Activated CD4-positive, alpha-beta T cell treated with anti-CD3 and anti-CD28 coated beads for 36 hours (primary cell): ENCODE measurements at regions not wholly inside any gene's neighbourhood (a gene's known extent, or its start where the extent isn't known, plus 50 kb on each side); places are given as distances from the start of the nearest gene placed in this dataset.

Source experiments
- ATAC-seq: fragments of 200-7000 bp; cut with Tn5 transposase; one replicate; pipeline ENCODE4 v1.10.0; 2021; ENCODE audit warnings: mild to moderate bottlenecking, moderate library complexity
- CTCF ChIA-PET: fragments of 350-600 bp; sonication (Branson Sonifier 250); formaldehyde crosslinking; loops from one replicate; lab custom pipeline; 2021; ENCODE audit warnings: antibody characterized with exemption; lab: Charles Lee
- POLR2A ChIA-PET: fragments of 350-600 bp; sonication (Branson Sonifier 250); formaldehyde crosslinking; loops from one replicate; lab custom pipeline; 2021; ENCODE audit warnings: antibody characterized with exemption, inconsistent platforms; lab: Charles Lee
- DNase-seq: peaks from one replicate; pipeline ENCODE4 v3.0.0-alpha.2; 2020
- H3K27ac Mint-ChIP-seq: one replicate; pipeline ENCODE4 v1.8.0; 2021; ENCODE audit warnings: mixed read lengths
- H3K27me3 Mint-ChIP-seq: one replicate; pipeline ENCODE4 v1.8.0; 2021; ENCODE audit warnings: mixed read lengths
- H3K36me3 Mint-ChIP-seq: one replicate; pipeline ENCODE4 v1.8.0; 2021; ENCODE audit warnings: low read depth, mixed read lengths
- H3K4me1 Mint-ChIP-seq: one replicate; pipeline ENCODE4 v1.8.0; 2021; ENCODE audit warnings: mixed read lengths
- H3K4me3 Mint-ChIP-seq: one replicate; pipeline ENCODE4 v1.8.0; 2021; ENCODE audit warnings: mild to moderate bottlenecking, moderate library complexity, mixed read lengths
- H3K9me3 Mint-ChIP-seq: one replicate; pipeline ENCODE4 v1.8.0; 2021; ENCODE audit warnings: low read depth, mixed read lengths
- intact Hi-C, 2 experiments: fragments of 100-400 bp; cut with DNase I in 1 of 2; cut with micrococcal nuclease in 1 of 2; formaldehyde crosslinking; loops; one replicate each; pipeline versions ENCODE4 v1.14.2 to v1.15.1; 2022 to 2024; cut with DNase I, micrococcal nuclease

GRCh38 chr1:65486613-65487012 lies 66.1 kb downstream of the LEPR start:
- H3K4me1 Mint-ChIP-seq, result no peaks in the 10 kb centered on the region
- no peaks in the 10 kb centered on the region for H3K9me3 Mint-ChIP-seq

GRCh38 chr1:65489481-65489880 lies 69.0 kb downstream of the LEPR start:
- DNase-seq (no peak), ATAC-seq (no peak)
- POLR2A ChIA-PET, result no interaction called here

More at GRCh38 chr1:65486613-65487012, 66.1 kb downstream of the LEPR start:
- POLR2A ChIA-PET, result no interaction called here
- intact Hi-C loops, result no loop called here
- Mint-ChIP-seq H3K27me3 (no peaks in the 10 kb centered on the region), H3K4me3 (no peak overlapping the region), H3K27ac (no peak overlapping the region), H3K36me3 (no peaks in the 10 kb centered on the region)
- ATAC-seq (no peak), DNase-seq (no peak)
- CTCF ChIA-PET, result interaction anchor here (1.5 kb wide), 1 partner anchor 10 kb away, joined by 5 read pairs; no protein-coding TSS in a partner anchor

GRCh38 chr1:65490231-65491009 lies 70.0 kb downstream of the LEPR start:
- no peak overlapping the region for H3K27ac Mint-ChIP-seq
- no peaks in the 10 kb centered on the region for H3K27me3 Mint-ChIP-seq
- no peak overlapping the region for H3K4me3 Mint-ChIP-seq
- intact Hi-C loops, result no loop called here
- H3K9me3 Mint-ChIP-seq, result no peaks in the 10 kb centered on the region
- CTCF ChIA-PET, result interaction anchor here (0.8 kb wide), 1 partner anchor 12 kb away, joined by 3 read pairs; no protein-coding TSS in a partner anchor
- no peaks in the 10 kb centered on the region for H3K4me1 Mint-ChIP-seq
- H3K36me3 Mint-ChIP-seq, result no peaks in the 10 kb centered on the region
- DNase-seq (no peak), ATAC-seq (no peak)
- POLR2A ChIA-PET, result no interaction called here

More at GRCh38 chr1:65489481-65489880, 69.0 kb downstream of the LEPR start:
- CTCF ChIA-PET, result interaction anchor here (0.8 kb wide), 1 partner anchor 11 kb away, joined by 3 read pairs; no protein-coding TSS in a partner anchor
- no peak overlapping the region for H3K27ac Mint-ChIP-seq
- no peak overlapping the region for H3K4me3 Mint-ChIP-seq
- no peaks in the 10 kb centered on the region for H3K36me3 Mint-ChIP-seq
- no peaks in the 10 kb centered on the region for H3K9me3 Mint-ChIP-seq
- H3K4me1 Mint-ChIP-seq, result no peaks in the 10 kb centered on the region
- H3K27me3 Mint-ChIP-seq, result no peaks in the 10 kb centered on the region
- intact Hi-C loops, result no loop called here

- Mint-ChIP-seq H3K36me3 (no peaks in the 10 kb centered on the region), H3K27me3 (no peaks in the 10 kb centered on the region), H3K4me1 (no peaks in the 10 kb centered on the region), H3K27ac (no peak overlapping the region), H3K9me3 (no peaks in the 10 kb centered on the region), H3K4me3 (no peak overlapping the region)
- DNase-seq, result no peak
- no peak for ATAC-seq
- ChIA-PET CTCF (interaction anchor here (1.2 to 1.5 kb wide), 2 partner anchors 12 to 54 kb away, joined by 3 to 4 read pairs; no protein-coding TSS in a partner anchor), POLR2A (no interaction called here)
- intact Hi-C loops, result no loop called here
Observed at GRCh38 chr1:65491472-65491871, 71.0 kb downstream of the LEPR start.

- intact Hi-C loops, result no loop called here
- H3K9me3 Mint-ChIP-seq, result no peaks in the 10 kb centered on the region
- ChIA-PET CTCF (no interaction called here), POLR2A (no interaction called here)
- ATAC-seq, result no peak
- H3K27me3 Mint-ChIP-seq, result no peaks in the 10 kb centered on the region
- H3K27ac Mint-ChIP-seq, result no peak overlapping the region
- DNase-seq, result no peak
- H3K36me3 Mint-ChIP-seq, result no peaks in the 10 kb centered on the region
- H3K4me3 Mint-ChIP-seq, result no peak overlapping the region
- H3K4me1 Mint-ChIP-seq, result no peaks in the 10 kb centered on the region
Observed at GRCh38 chr1:65493802-65494201, 73.3 kb downstream of the LEPR start.

- no peak for DNase-seq
- no peak overlapping the region for H3K27ac Mint-ChIP-seq
- no peaks in the 10 kb centered on the region for H3K9me3 Mint-ChIP-seq
- no peaks in the 10 kb centered on the region for H3K4me1 Mint-ChIP-seq
- no peaks in the 10 kb centered on the region for H3K36me3 Mint-ChIP-seq
- H3K27me3 Mint-ChIP-seq, result no peaks in the 10 kb centered on the region
- intact Hi-C loops, result no loop called here
- ATAC-seq, result no peak
- CTCF ChIA-PET, result interaction anchor here (0.7 to 0.9 kb wide), 2 partner anchors 26 to 35 kb away, joined by 3 to 4 read pairs; no protein-coding TSS in a partner anchor
- H3K4me3 Mint-ChIP-seq, result no peak overlapping the region
- POLR2A ChIA-PET, result no interaction called here
Observed at GRCh38 chr1:65494671-65495070, 74.2 kb downstream of the LEPR start.

GRCh38 chr1:65495137-65495536 lies 74.7 kb downstream of the LEPR start:
- no peak overlapping the region for H3K27ac Mint-ChIP-seq
- H3K27me3 Mint-ChIP-seq, result no peaks in the 10 kb centered on the region
- intact Hi-C loops, result no loop called here
- no peak for DNase-seq
- H3K9me3 Mint-ChIP-seq, result no peaks in the 10 kb centered on the region
- POLR2A ChIA-PET, result no interaction called here
- H3K4me1 Mint-ChIP-seq, result no peaks in the 10 kb centered on the region
- no peak overlapping the region for H3K4me3 Mint-ChIP-seq
- no peaks in the 10 kb centered on the region for H3K36me3 Mint-ChIP-seq
- CTCF ChIA-PET, result interaction anchor here (0.7 to 0.9 kb wide), 2 partner anchors 26 to 35 kb away, joined by 3 to 4 read pairs; no protein-coding TSS in a partner anchor
- ATAC-seq, result no peak

- Mint-ChIP-seq H3K36me3 (no peaks in the 10 kb centered on the region), H3K27me3 (no peaks in the 10 kb centered on the region), H3K9me3 (no peaks in the 10 kb centered on the region), H3K4me1 (no peaks in the 10 kb centered on the region), H3K4me3 (no peak overlapping the region), H3K27ac (no peak overlapping the region)
- ATAC-seq, result no peak
- intact Hi-C loops, result no loop called here
- CTCF ChIA-PET, result interaction anchor here (0.9 kb wide), 1 partner anchor 17 kb away, joined by 3 read pairs; no protein-coding TSS in a partner anchor
- DNase-seq, result no peak
- POLR2A ChIA-PET, result no interaction called here
Observed at GRCh38 chr1:65497256-65497830, 76.9 kb downstream of the LEPR start.

GRCh38 chr1:65503427-65503826 lies 83.0 kb downstream of the LEPR start:
- H3K27ac Mint-ChIP-seq, result no peak overlapping the region
- H3K4me1 Mint-ChIP-seq, result no peaks in the 10 kb centered on the region
- no peaks in the 10 kb centered on the region for H3K36me3 Mint-ChIP-seq
- POLR2A ChIA-PET, result no interaction called here
- no peaks in the 10 kb centered on the region for H3K27me3 Mint-ChIP-seq
- intact Hi-C loops, result no loop called here
- DNase-seq (no peak), ATAC-seq (no peak)
- H3K4me3 Mint-ChIP-seq, result no peak overlapping the region
- no peaks in the 10 kb centered on the region for H3K9me3 Mint-ChIP-seq
- CTCF ChIA-PET, result no interaction called here

- no peak overlapping the region for H3K4me3 Mint-ChIP-seq
- H3K27ac Mint-ChIP-seq, result no peak overlapping the region
- POLR2A ChIA-PET, result no interaction called here
- no peaks in the 10 kb centered on the region for H3K9me3 Mint-ChIP-seq
- H3K36me3 Mint-ChIP-seq, result no peaks in the 10 kb centered on the region
- ATAC-seq (no peak), DNase-seq (no peak)
- CTCF ChIA-PET, result no interaction called here
- H3K4me1 Mint-ChIP-seq, result no peaks in the 10 kb centered on the region
- intact Hi-C loops, result no loop called here
- no peaks in the 10 kb centered on the region for H3K27me3 Mint-ChIP-seq
Observed at GRCh38 chr1:65504263-65504662, 83.8 kb downstream of the LEPR start.

GRCh38 chr1:65505547-65506300 lies 85.3 kb downstream of the LEPR start:
- no peaks in the 10 kb centered on the region for H3K36me3 Mint-ChIP-seq
- ChIA-PET POLR2A (no interaction called here), CTCF (interaction anchor here (0.5 kb wide), 1 partner anchor 299 kb away, joined by 3 read pairs; no protein-coding TSS in a partner anchor)
- ATAC-seq, result no peak
- H3K9me3 Mint-ChIP-seq, result no peaks in the 10 kb centered on the region
- H3K4me3 Mint-ChIP-seq, result no peak overlapping the region
- intact Hi-C loops, result no loop called here
- no peak for DNase-seq
- H3K27ac Mint-ChIP-seq, result no peak overlapping the region
- no peaks in the 10 kb centered on the region for H3K4me1 Mint-ChIP-seq
- no peaks in the 10 kb centered on the region for H3K27me3 Mint-ChIP-seq
